H9 (cell line): ENCODE measurements at regions not wholly inside any gene's neighbourhood (a gene's known extent, or its start where the extent isn't known, plus 50 kb on each side); places are given as distances from the start of the nearest gene placed in this dataset.

Experiments
- DNase-seq: peaks from one replicate; pipeline ENCODE4 v3.0.0-alpha.2; 2017
- H2AFZ ChIP-seq: one replicate; pipeline ENCODE4 v1.6.1; 2013; ENCODE audit warnings: mild to moderate bottlenecking, low read length, control low read depth, moderate library complexity
- H2AK5ac ChIP-seq: 2 replicates; pipeline ENCODE4 v1.6.1; 2013; ENCODE audit warnings: low read length, control low read depth, mixed read lengths; ENCODE audit not compliant: insufficient read length
- H2BK120ac ChIP-seq: one replicate; pipeline ENCODE4 v1.6.1; 2013; ENCODE audit warnings: low read depth, mild to moderate bottlenecking, low read length, control low read depth, inconsistent platforms; ENCODE audit not compliant: poor library complexity, severe bottlenecking
- H2BK12ac ChIP-seq: 2 replicates; pipeline ENCODE4 v1.6.1; 2013; ENCODE audit warnings: low read length, control low read depth, mixed read lengths, low read depth; ENCODE audit not compliant: insufficient read length
- H2BK15ac ChIP-seq: 2 replicates; pipeline ENCODE4 v1.6.1; 2013; ENCODE audit warnings: low read depth, low read length, control low read depth
- H2BK20ac ChIP-seq: one replicate; pipeline ENCODE4 v1.6.1; 2013; ENCODE audit warnings: low read depth, mild to moderate bottlenecking, low read length, control low read depth, inconsistent platforms; ENCODE audit not compliant: poor library complexity, severe bottlenecking
- H2BK5ac ChIP-seq: 2 replicates; pipeline ENCODE4 v1.6.1; 2013; ENCODE audit warnings: low read length, control low read depth, mixed read lengths; ENCODE audit not compliant: insufficient read length
- H3K14ac ChIP-seq: 2 replicates; pipeline ENCODE4 v1.6.1; 2013; ENCODE audit warnings: low read length, control low read depth; ENCODE audit not compliant: insufficient read depth
- H3K18ac ChIP-seq: 2 replicates; pipeline ENCODE4 v1.6.1; 2013; ENCODE audit warnings: low read depth, mild to moderate bottlenecking, mixed read lengths, low read length, control low read depth; ENCODE audit not compliant: insufficient read length
- H3K23ac ChIP-seq: 2 replicates; pipeline ENCODE4 v1.6.1; 2013; ENCODE audit warnings: low read length, control low read depth, mixed read lengths, low read depth; ENCODE audit not compliant: insufficient read length
- H3K23me2 ChIP-seq: 2 replicates; pipeline ENCODE4 v1.6.1; 2013; ENCODE audit warnings: low read depth, mild to moderate bottlenecking, mixed read lengths, low read length, control low read depth; ENCODE audit not compliant: insufficient read length, poor library complexity, severe bottlenecking
- H3K27ac ChIP-seq: 2 replicates; pipeline ENCODE4 v1.5.1; 2013; ENCODE audit warnings: low read length, control low read depth, mixed read lengths, low read depth; ENCODE audit not compliant: insufficient read length
- H3K27me3 ChIP-seq: 2 replicates; pipeline ENCODE4 v1.6.1; 2013; ENCODE audit warnings: low read length, control low read depth, inconsistent platforms; ENCODE audit not compliant: insufficient read depth
- H3K4ac ChIP-seq: 2 replicates; pipeline ENCODE4 v1.6.1; 2013; ENCODE audit warnings: low read depth, mild to moderate bottlenecking, control low read depth, inconsistent platforms, low read length, moderate library complexity
- H3K4me1 ChIP-seq: 2 replicates; pipeline ENCODE4 v1.6.1; 2013; ENCODE audit warnings: low read length, control low read depth, inconsistent platforms; ENCODE audit not compliant: insufficient read depth
- H3K4me2 ChIP-seq: 2 replicates; pipeline ENCODE4 v1.6.1; 2013; ENCODE audit warnings: low read length, control low read depth, mixed read lengths; ENCODE audit not compliant: insufficient read length, insufficient read depth
- H3K56ac ChIP-seq: 2 replicates; pipeline ENCODE4 v1.6.1; 2013; ENCODE audit warnings: low read depth, mild to moderate bottlenecking, mixed read lengths, low read length, control low read depth; ENCODE audit not compliant: insufficient read length
- H3K79me1 ChIP-seq: 2 replicates; pipeline ENCODE4 v1.6.1; 2013; ENCODE audit warnings: low read depth, mild to moderate bottlenecking, moderate library complexity, low read length, control low read depth, inconsistent platforms; ENCODE audit not compliant: insufficient read depth, poor library complexity, severe bottlenecking
- H3K79me2 ChIP-seq: 2 replicates; pipeline ENCODE4 v1.6.1; 2013; ENCODE audit warnings: low read length, control low read depth, inconsistent platforms; ENCODE audit not compliant: insufficient read depth
- H3K9ac ChIP-seq: 2 replicates; pipeline ENCODE4 v1.6.1; 2013; ENCODE audit warnings: low read length, control low read depth, mixed read lengths; ENCODE audit not compliant: insufficient read length; ENCODE audit errors: extremely low read depth
- H3K9me3 ChIP-seq: one replicate; pipeline ENCODE4 v1.6.1; 2013; ENCODE audit warnings: low read depth, low read length, inconsistent platforms; ENCODE audit not compliant: control insufficient read depth
- H3T11ph ChIP-seq: one replicate; pipeline ENCODE4 v1.6.1; 2013; ENCODE audit warnings: mild to moderate bottlenecking, low read length, control low read depth, inconsistent platforms
- H4K20me1 ChIP-seq: one replicate; pipeline ENCODE4 v1.6.1; 2013; ENCODE audit not compliant: control insufficient read depth, insufficient read length, insufficient read depth
- H4K5ac ChIP-seq: 2 replicates; pipeline ENCODE4 v1.6.1; 2013; ENCODE audit warnings: low read depth, mild to moderate bottlenecking, mixed read lengths, low read length, control low read depth; ENCODE audit not compliant: insufficient read length
- H4K8ac ChIP-seq: replicated peaks from 2 replicates; pipeline ENCODE4 v1.6.1; 2013; ENCODE audit warnings: low read length, control low read depth, mixed read lengths, low read depth; ENCODE audit not compliant: insufficient read length
- H4K91ac ChIP-seq: 2 replicates; pipeline ENCODE4 v1.6.1; 2013; ENCODE audit warnings: low read depth, mild to moderate bottlenecking, moderate library complexity, mixed read lengths, low read length, control low read depth; ENCODE audit not compliant: insufficient read length
- H3K27ac Mint-ChIP-seq, 3 experiments: 2 replicates in 2 of 3; 3 replicates in 1 of 3; pipeline ENCODE4 v1.8.0; 2020 to 2021; ENCODE audit warnings: mixed read lengths in 3 of 3, mild to moderate bottlenecking in 1 of 3, moderate library complexity in 1 of 3
- H3K27me3 Mint-ChIP-seq: 2 replicates; pipeline ENCODE4 v1.8.0; 2021; ENCODE audit warnings: low read depth, mild to moderate bottlenecking, moderate library complexity, mixed read lengths
- H3K36me3 Mint-ChIP-seq, 3 experiments: 2 replicates in 2 of 3; 3 replicates in 1 of 3; pipeline ENCODE4 v1.8.0; 2020 to 2021; ENCODE audit warnings: low read depth in 3 of 3, mixed read lengths in 3 of 3; ENCODE audit not compliant: insufficient read depth in 1 of 3
- H3K4me1 Mint-ChIP-seq, 2 experiments: 2 replicates each; pipeline ENCODE4 v1.8.0; 2020; ENCODE audit warnings: mixed read lengths in 2 of 2
- H3K4me3 Mint-ChIP-seq, 2 experiments: 2 replicates in 1 of 2; 3 replicates in 1 of 2; pipeline ENCODE4 v1.8.0; 2020 to 2021; ENCODE audit warnings: mild to moderate bottlenecking in 2 of 2, mixed read lengths in 2 of 2, moderate library complexity in 1 of 2
- H3K9me3 Mint-ChIP-seq, 2 experiments: 2 replicates in 1 of 2; 3 replicates in 1 of 2; pipeline ENCODE4 v1.8.0; 2020; ENCODE audit warnings: mild to moderate bottlenecking in 2 of 2, mixed read lengths in 2 of 2, moderate library complexity in 1 of 2
- CTCF ChIP-seq: fragments of 200-600 bp; sonication (generic); conservative IDR thresholded peaks from 3 replicates; pipeline ENCODE4 v1.8.0; 2021; ENCODE audit warnings: antibody characterized with exemption, mild to moderate bottlenecking
- WGBS: extraction: QIAGEN DNeasy Blood & Tissue Kit; methylation state at CpG from one replicate; pipeline ENCODE4 v1.1.7; 2013; ENCODE audit warnings: missing lambda C conversion rate, low lambda C conversion rate, mixed read lengths; ENCODE audit not compliant: insufficient read length; ENCODE audit errors: extremely low coverage; 5-methylcytosine and 5-hydroxymethylcytosine counted together

GRCh38 chr3:102102394-102102793 lies 253.1 kb downstream of the NFKBIZ start:
- no peaks in the 10 kb centered on the region for H3K27me3 Mint-ChIP-seq
- Histone ChIP-seq H3K4me2 (no peak overlapping the region), H3K79me1 (no peaks in the 10 kb centered on the region), H4K20me1 (no peaks in the 10 kb centered on the region), H2BK20ac (no peak overlapping the region), H4K5ac (no peak overlapping the region), H3K27ac (no peak overlapping the region), H3K23me2 (no peaks in the 10 kb centered on the region), H2BK5ac (no peak overlapping the region), H4K8ac (no peak overlapping the region), H2AK5ac (no peak overlapping the region), H3K9ac (no peak overlapping the region), H4K91ac (no peak overlapping the region), H3K14ac (no peak overlapping the region), H3K56ac (no peak overlapping the region), H3K9me3 (no peaks in the 10 kb centered on the region), H3K18ac (no peak overlapping the region), H2BK120ac (no peak overlapping the region), H3K4me1 (no peaks in the 10 kb centered on the region), H2BK15ac (no peak overlapping the region), H3K79me2 (no peaks in the 10 kb centered on the region), H2BK12ac (no peak overlapping the region), H3T11ph (no peak overlapping the region), H3K23ac (no peak overlapping the region), H3K4ac (no peak overlapping the region), H3K27me3 (no peaks in the 10 kb centered on the region), H2AFZ (no peak overlapping the region)
- no peak overlapping the region for H3K4me3 Mint-ChIP-seq
- H3K27ac Mint-ChIP-seq, result no peak overlapping the region
- H3K4me1 Mint-ChIP-seq, result peaks cover 2 to 6% of the 10 kb centered on the region in 2 experiments; a peak in 2 of 4 replicates
- H3K36me3 Mint-ChIP-seq, result peaks cover 0 to 2% (median 0%) of the 10 kb centered on the region in 3 experiments; a peak in 1 of 7 replicates
- no peak for TF ChIP-seq CTCF
- DNase-seq, result no peak
- peaks cover 4 to 9% of the 10 kb centered on the region in 2 experiments; a peak in 4 of 5 replicates for H3K9me3 Mint-ChIP-seq
- WGBS, result no CpG with 5 or more reads among the region's 3 CpGs
